H9 (cell line): ENCODE measurements at regions not wholly inside any gene's neighbourhood (a gene's known extent, or its start where the extent isn't known, plus 50 kb on each side); places are given as distances from the start of the nearest gene placed in this dataset.

Experiments
- DNase-seq: peaks from one replicate; pipeline ENCODE4 v3.0.0-alpha.2; 2017
- H2AFZ ChIP-seq: one replicate; pipeline ENCODE4 v1.6.1; 2013; ENCODE audit warnings: mild to moderate bottlenecking, low read length, control low read depth, moderate library complexity
- H2AK5ac ChIP-seq: 2 replicates; pipeline ENCODE4 v1.6.1; 2013; ENCODE audit warnings: low read length, control low read depth, mixed read lengths; ENCODE audit not compliant: insufficient read length
- H2BK120ac ChIP-seq: one replicate; pipeline ENCODE4 v1.6.1; 2013; ENCODE audit warnings: low read depth, mild to moderate bottlenecking, low read length, control low read depth, inconsistent platforms; ENCODE audit not compliant: poor library complexity, severe bottlenecking
- H2BK12ac ChIP-seq: 2 replicates; pipeline ENCODE4 v1.6.1; 2013; ENCODE audit warnings: low read length, control low read depth, mixed read lengths, low read depth; ENCODE audit not compliant: insufficient read length
- H2BK15ac ChIP-seq: 2 replicates; pipeline ENCODE4 v1.6.1; 2013; ENCODE audit warnings: low read depth, low read length, control low read depth
- H2BK20ac ChIP-seq: one replicate; pipeline ENCODE4 v1.6.1; 2013; ENCODE audit warnings: low read depth, mild to moderate bottlenecking, low read length, control low read depth, inconsistent platforms; ENCODE audit not compliant: poor library complexity, severe bottlenecking
- H2BK5ac ChIP-seq: 2 replicates; pipeline ENCODE4 v1.6.1; 2013; ENCODE audit warnings: low read length, control low read depth, mixed read lengths; ENCODE audit not compliant: insufficient read length
- H3K14ac ChIP-seq: 2 replicates; pipeline ENCODE4 v1.6.1; 2013; ENCODE audit warnings: low read length, control low read depth; ENCODE audit not compliant: insufficient read depth
- H3K18ac ChIP-seq: 2 replicates; pipeline ENCODE4 v1.6.1; 2013; ENCODE audit warnings: low read depth, mild to moderate bottlenecking, mixed read lengths, low read length, control low read depth; ENCODE audit not compliant: insufficient read length
- H3K23ac ChIP-seq: 2 replicates; pipeline ENCODE4 v1.6.1; 2013; ENCODE audit warnings: low read length, control low read depth, mixed read lengths, low read depth; ENCODE audit not compliant: insufficient read length
- H3K23me2 ChIP-seq: 2 replicates; pipeline ENCODE4 v1.6.1; 2013; ENCODE audit warnings: low read depth, mild to moderate bottlenecking, mixed read lengths, low read length, control low read depth; ENCODE audit not compliant: insufficient read length, poor library complexity, severe bottlenecking
- H3K27ac ChIP-seq: 2 replicates; pipeline ENCODE4 v1.5.1; 2013; ENCODE audit warnings: low read length, control low read depth, mixed read lengths, low read depth; ENCODE audit not compliant: insufficient read length
- H3K27me3 ChIP-seq: 2 replicates; pipeline ENCODE4 v1.6.1; 2013; ENCODE audit warnings: low read length, control low read depth, inconsistent platforms; ENCODE audit not compliant: insufficient read depth
- H3K4ac ChIP-seq: 2 replicates; pipeline ENCODE4 v1.6.1; 2013; ENCODE audit warnings: low read depth, mild to moderate bottlenecking, control low read depth, inconsistent platforms, low read length, moderate library complexity
- H3K4me1 ChIP-seq: 2 replicates; pipeline ENCODE4 v1.6.1; 2013; ENCODE audit warnings: low read length, control low read depth, inconsistent platforms; ENCODE audit not compliant: insufficient read depth
- H3K4me2 ChIP-seq: 2 replicates; pipeline ENCODE4 v1.6.1; 2013; ENCODE audit warnings: low read length, control low read depth, mixed read lengths; ENCODE audit not compliant: insufficient read length, insufficient read depth
- H3K56ac ChIP-seq: 2 replicates; pipeline ENCODE4 v1.6.1; 2013; ENCODE audit warnings: low read depth, mild to moderate bottlenecking, mixed read lengths, low read length, control low read depth; ENCODE audit not compliant: insufficient read length
- H3K79me1 ChIP-seq: 2 replicates; pipeline ENCODE4 v1.6.1; 2013; ENCODE audit warnings: low read depth, mild to moderate bottlenecking, moderate library complexity, low read length, control low read depth, inconsistent platforms; ENCODE audit not compliant: insufficient read depth, poor library complexity, severe bottlenecking
- H3K79me2 ChIP-seq: 2 replicates; pipeline ENCODE4 v1.6.1; 2013; ENCODE audit warnings: low read length, control low read depth, inconsistent platforms; ENCODE audit not compliant: insufficient read depth
- H3K9ac ChIP-seq: 2 replicates; pipeline ENCODE4 v1.6.1; 2013; ENCODE audit warnings: low read length, control low read depth, mixed read lengths; ENCODE audit not compliant: insufficient read length; ENCODE audit errors: extremely low read depth
- H3K9me3 ChIP-seq: one replicate; pipeline ENCODE4 v1.6.1; 2013; ENCODE audit warnings: low read depth, low read length, inconsistent platforms; ENCODE audit not compliant: control insufficient read depth
- H3T11ph ChIP-seq: one replicate; pipeline ENCODE4 v1.6.1; 2013; ENCODE audit warnings: mild to moderate bottlenecking, low read length, control low read depth, inconsistent platforms
- H4K20me1 ChIP-seq: one replicate; pipeline ENCODE4 v1.6.1; 2013; ENCODE audit not compliant: control insufficient read depth, insufficient read length, insufficient read depth
- H4K5ac ChIP-seq: 2 replicates; pipeline ENCODE4 v1.6.1; 2013; ENCODE audit warnings: low read depth, mild to moderate bottlenecking, mixed read lengths, low read length, control low read depth; ENCODE audit not compliant: insufficient read length
- H4K8ac ChIP-seq: replicated peaks from 2 replicates; pipeline ENCODE4 v1.6.1; 2013; ENCODE audit warnings: low read length, control low read depth, mixed read lengths, low read depth; ENCODE audit not compliant: insufficient read length
- H4K91ac ChIP-seq: 2 replicates; pipeline ENCODE4 v1.6.1; 2013; ENCODE audit warnings: low read depth, mild to moderate bottlenecking, moderate library complexity, mixed read lengths, low read length, control low read depth; ENCODE audit not compliant: insufficient read length
- H3K27ac Mint-ChIP-seq, 3 experiments: 2 replicates in 2 of 3; 3 replicates in 1 of 3; pipeline ENCODE4 v1.8.0; 2020 to 2021; ENCODE audit warnings: mixed read lengths in 3 of 3, mild to moderate bottlenecking in 1 of 3, moderate library complexity in 1 of 3
- H3K27me3 Mint-ChIP-seq: 2 replicates; pipeline ENCODE4 v1.8.0; 2021; ENCODE audit warnings: low read depth, mild to moderate bottlenecking, moderate library complexity, mixed read lengths
- H3K36me3 Mint-ChIP-seq, 3 experiments: 2 replicates in 2 of 3; 3 replicates in 1 of 3; pipeline ENCODE4 v1.8.0; 2020 to 2021; ENCODE audit warnings: low read depth in 3 of 3, mixed read lengths in 3 of 3; ENCODE audit not compliant: insufficient read depth in 1 of 3
- H3K4me1 Mint-ChIP-seq, 2 experiments: 2 replicates each; pipeline ENCODE4 v1.8.0; 2020; ENCODE audit warnings: mixed read lengths in 2 of 2
- H3K4me3 Mint-ChIP-seq, 2 experiments: 2 replicates in 1 of 2; 3 replicates in 1 of 2; pipeline ENCODE4 v1.8.0; 2020 to 2021; ENCODE audit warnings: mild to moderate bottlenecking in 2 of 2, mixed read lengths in 2 of 2, moderate library complexity in 1 of 2
- H3K9me3 Mint-ChIP-seq, 2 experiments: 2 replicates in 1 of 2; 3 replicates in 1 of 2; pipeline ENCODE4 v1.8.0; 2020; ENCODE audit warnings: mild to moderate bottlenecking in 2 of 2, mixed read lengths in 2 of 2, moderate library complexity in 1 of 2
- CTCF ChIP-seq: fragments of 200-600 bp; sonication (generic); conservative IDR thresholded peaks from 3 replicates; pipeline ENCODE4 v1.8.0; 2021; ENCODE audit warnings: antibody characterized with exemption, mild to moderate bottlenecking
- WGBS: extraction: QIAGEN DNeasy Blood & Tissue Kit; methylation state at CpG from one replicate; pipeline ENCODE4 v1.1.7; 2013; ENCODE audit warnings: missing lambda C conversion rate, low lambda C conversion rate, mixed read lengths; ENCODE audit not compliant: insufficient read length; ENCODE audit errors: extremely low coverage; 5-methylcytosine and 5-hydroxymethylcytosine counted together

DNA sequence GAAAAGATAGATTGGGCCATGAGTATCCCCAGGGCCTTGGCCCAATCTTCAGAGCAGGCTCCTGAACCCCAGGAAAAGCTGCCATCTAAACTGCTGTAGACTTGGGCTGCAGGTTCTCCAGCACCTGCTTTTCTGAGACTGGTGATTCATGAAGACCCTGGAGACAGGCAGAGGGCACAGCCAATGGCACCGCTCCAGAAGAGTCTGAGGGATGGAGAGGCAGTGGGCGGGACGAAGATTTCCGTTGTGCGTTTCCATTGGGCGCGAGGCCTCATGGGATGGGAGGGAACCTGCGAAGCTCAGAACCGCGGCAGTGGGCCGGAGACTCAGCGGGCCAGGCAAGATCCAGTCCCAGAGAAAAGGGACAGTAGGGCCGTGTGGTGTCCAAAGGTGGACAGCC is 375.1 kb downstream of the IPO8 start:
- no peak overlapping the region for H4K5ac ChIP-seq
- no peak overlapping the region for H4K91ac ChIP-seq
- H3K23ac ChIP-seq = no peak overlapping the region
- no peaks in the 10 kb centered on the region for H4K20me1 ChIP-seq
- no peak overlapping the region for H2BK12ac ChIP-seq
- no peak overlapping the region for H3K18ac ChIP-seq
- H3K79me2 ChIP-seq = no peaks in the 10 kb centered on the region
- H3K27me3 Mint-ChIP-seq = no peaks in the 10 kb centered on the region
- H3K27ac Mint-ChIP-seq = no peak overlapping the region
- no peak overlapping the region for H2BK15ac ChIP-seq
- H3K56ac ChIP-seq = no peak overlapping the region
- no peak overlapping the region for H3K4me2 ChIP-seq
- no peak overlapping the region for H4K8ac ChIP-seq
- H3K4me3 Mint-ChIP-seq = no peak overlapping the region
- H2BK5ac ChIP-seq = no peak overlapping the region
- H3K23me2 ChIP-seq = no peaks in the 10 kb centered on the region
- no peak overlapping the region for H3K4ac ChIP-seq
- no peak overlapping the region for H2BK120ac ChIP-seq
- no peaks in the 10 kb centered on the region for H3K4me1 ChIP-seq
- no peaks in the 10 kb centered on the region for H3K79me1 ChIP-seq
- H3K14ac ChIP-seq = no peak overlapping the region
- H3T11ph ChIP-seq = no peak overlapping the region
- no peak for DNase-seq
- H3K9me3 ChIP-seq = no peaks in the 10 kb centered on the region
- TF ChIP-seq CTCF = no peak
- H3K9ac ChIP-seq = no peak overlapping the region
- no peaks in the 10 kb centered on the region for H3K27me3 ChIP-seq
- peaks cover 3 to 20% of the 10 kb centered on the region in 2 experiments; a peak in 3 of 5 replicates for H3K9me3 Mint-ChIP-seq
- no CpG with 5 or more reads among the region's 13 CpGs for WGBS
- H2BK20ac ChIP-seq = no peak overlapping the region
- H3K36me3 Mint-ChIP-seq = peaks cover 0 to 3% (median 0%) of the 10 kb centered on the region in 3 experiments; a peak in 2 of 7 replicates
- H3K4me1 Mint-ChIP-seq = no peaks in the 10 kb centered on the region
- H2AK5ac ChIP-seq = no peak overlapping the region
- no peak overlapping the region for H2AFZ ChIP-seq
- H3K27ac ChIP-seq = no peak overlapping the region
